Activated CD8-positive, alpha-beta memory T cell treated with anti-CD3 and anti-CD28 coated beads for 48 hours (primary cell): ENCODE measurements at regions not wholly inside any gene's neighbourhood (a gene's known extent, or its start where the extent isn't known, plus 50 kb on each side); places are given as distances from the start of the nearest gene placed in this dataset.
"Not testable (repeated sequence)": the region's sequence is repeated elsewhere in the genome, so short reads cannot be mapped to it uniquely, and the experiment has no call there.

Source experiments
- DNase-seq, 3 experiments: peaks; one replicate each; pipeline ENCODE4 v3.0.0-alpha.2; 2020; ENCODE audit warnings: low read depth in 2 of 3, low spot score in 2 of 3

DNA sequence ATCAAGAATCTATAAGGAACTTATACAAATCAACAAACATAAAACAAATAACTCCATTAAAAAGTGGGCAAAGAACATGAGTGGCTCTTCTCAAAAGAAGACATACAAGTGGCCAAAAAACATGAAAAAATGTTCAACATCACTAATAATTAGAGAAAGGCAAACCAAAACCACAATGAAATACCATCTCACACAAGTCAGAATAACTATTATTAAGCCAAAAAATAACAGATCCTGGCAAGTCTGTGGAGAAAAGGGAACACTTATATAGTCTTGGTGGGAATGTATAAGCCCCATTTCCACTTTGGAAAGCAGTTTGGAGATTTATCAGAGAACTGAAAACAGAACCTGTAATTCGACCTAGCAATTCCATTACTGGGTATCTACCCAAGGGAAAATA lies 921.0 kb downstream of the KCNA4 start:
- no peak for DNase-seq

DNA sequence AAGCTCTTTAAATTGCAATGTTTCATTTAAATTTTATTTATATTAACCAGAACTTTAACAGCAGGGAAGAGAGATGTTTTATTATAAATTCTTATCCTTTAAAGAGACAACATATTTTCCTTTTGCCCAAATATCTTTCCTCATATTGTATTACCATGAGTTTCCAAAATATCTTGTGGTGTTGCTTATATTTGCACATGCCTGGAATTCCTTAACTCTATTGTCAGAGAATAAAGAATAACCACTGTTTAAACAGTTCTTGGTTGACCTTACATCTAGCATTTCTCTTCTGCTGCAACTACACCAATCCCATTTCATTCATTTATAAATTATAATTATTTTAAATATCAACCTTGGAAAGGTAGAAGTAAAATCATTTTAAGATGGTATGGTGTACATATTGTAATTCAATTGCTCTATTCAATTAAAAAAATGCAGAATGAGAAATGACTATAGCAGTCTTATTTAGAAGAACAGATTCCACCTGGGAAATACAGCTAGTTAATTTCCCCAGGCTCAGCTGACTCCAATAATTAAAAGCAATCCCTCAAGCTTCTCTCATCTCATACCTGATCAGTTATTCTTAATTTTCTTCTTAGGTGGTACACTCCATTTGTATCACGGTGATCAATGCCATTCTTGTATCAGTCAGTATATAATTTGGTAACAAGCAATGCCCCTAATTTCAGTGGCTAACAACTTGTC lies 923.3 kb downstream of the KCNA4 start:
- no peak for DNase-seq

DNA sequence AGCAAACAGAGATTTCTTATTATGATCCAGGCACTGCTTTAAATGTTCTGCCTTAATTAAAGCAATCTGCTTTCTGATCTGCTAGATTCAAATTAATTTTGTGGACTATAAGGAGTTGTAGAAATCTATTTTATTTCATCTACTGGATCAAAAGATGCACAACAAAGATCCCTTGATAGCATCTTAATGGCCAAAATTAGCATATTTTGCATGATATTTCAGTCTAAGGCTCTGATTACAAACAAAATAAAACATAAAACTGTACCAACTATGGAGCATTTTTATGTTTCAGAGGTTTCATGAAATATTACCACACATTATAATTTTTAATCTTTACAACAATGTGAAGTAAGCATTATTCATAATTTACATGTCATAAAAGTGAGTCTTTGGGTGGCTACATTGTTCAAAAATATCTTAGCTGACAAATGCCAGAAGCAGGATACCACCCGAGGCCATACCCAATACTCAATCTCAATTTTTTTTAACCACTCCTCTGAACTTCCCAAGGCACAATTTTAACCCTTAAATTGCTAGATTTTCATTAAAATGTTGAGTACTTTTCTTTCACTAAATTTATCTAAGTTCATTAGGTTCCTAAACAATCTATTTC lies 929.5 kb downstream of the KCNA4 start:
- no peak for DNase-seq

DNA sequence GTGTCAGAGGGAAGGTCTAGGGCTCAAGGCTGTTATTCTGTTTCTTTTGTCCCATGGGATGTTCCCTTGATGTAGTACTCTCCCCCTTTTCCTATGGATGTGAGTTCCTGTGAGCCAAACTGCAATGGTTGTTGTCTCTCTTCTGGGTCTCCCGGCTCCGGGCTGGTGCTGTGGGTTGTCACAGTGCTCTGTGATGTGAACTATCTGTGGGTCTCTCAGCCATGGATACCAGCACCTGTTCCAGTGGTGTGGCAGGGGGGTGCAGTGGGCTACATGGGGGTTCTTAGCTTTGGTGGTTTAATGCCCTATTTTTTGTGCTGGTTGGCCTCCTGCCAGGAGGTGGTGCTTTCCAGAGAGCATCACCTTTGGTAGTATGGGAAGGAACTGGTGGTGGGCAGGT lies 941.1 kb downstream of the KCNA4 start:
- DNase-seq, result no peak

DNA sequence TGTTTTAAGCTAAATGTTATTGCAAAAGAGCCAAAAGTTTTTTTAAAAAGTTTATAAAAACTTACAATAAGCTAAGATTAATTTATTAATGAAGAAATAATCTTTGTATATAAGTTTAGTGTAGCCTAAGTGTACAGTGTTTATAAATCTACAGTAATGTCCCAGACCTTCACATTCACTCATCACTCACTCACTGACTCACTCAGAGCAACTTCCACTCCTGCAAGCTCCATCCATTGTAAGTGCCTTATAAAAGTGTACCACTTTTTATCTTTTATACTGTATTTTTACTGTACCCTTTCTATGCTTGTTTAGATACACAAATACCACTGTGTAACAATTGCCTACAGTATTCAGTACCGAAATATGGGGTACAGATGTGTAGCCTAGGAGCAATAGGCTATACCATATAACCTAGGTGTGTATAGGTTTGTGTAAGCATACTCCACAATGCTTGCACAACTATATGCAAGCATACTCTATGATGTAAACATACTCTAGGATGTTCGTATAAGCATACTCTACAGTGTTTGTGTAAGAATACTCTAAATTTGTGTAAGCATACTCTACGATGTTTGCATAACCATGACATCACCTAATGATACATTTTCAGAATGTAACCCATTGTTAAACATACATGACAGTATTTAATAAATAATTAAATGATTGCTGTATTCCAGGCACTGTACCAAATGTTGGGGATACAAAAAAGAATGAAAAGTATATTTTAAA lies 953.0 kb downstream of the KCNA4 start:
- no peak for DNase-seq

DNA sequence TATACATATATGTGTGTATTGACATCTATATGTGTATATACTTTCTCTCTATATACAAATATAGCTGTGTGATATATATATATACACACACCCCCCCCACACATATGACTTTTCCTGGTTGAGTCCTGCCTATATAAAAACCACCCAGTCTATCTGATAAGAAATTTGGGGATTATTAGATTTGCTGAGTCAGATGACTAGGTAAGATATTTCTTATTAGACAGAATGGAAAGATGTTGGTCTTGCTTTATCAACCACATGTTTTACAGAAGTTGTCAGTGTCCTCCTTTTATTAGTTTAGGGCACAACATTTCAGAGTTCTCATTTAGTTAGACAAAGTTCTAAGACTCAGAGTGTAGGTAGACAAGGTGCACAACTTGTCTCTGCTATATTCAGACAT lies 953.3 kb downstream of the METTL15 start:
- no peak for DNase-seq

DNA sequence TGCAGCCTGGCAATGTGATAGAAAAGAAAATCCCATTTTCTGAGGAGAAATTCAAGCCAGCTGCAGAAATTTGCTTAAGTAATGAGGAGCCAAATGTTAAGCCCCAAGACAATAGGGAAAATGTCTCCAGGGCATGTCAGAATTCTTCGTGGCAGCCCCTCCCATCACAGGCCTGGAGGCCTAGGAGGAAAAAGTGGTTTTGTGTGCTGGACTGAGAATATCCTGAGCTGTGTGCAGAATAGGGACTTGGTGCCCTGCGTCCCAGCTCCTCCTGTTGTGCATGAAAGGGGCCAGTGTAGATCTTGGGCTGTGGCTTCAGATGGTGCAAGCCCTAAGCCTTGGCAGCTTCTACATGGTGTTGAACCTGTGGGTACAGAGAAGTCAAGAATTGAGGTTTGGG lies 948.3 kb downstream of the METTL15 start:
- not testable (repeated sequence) for DNase-seq

DNA sequence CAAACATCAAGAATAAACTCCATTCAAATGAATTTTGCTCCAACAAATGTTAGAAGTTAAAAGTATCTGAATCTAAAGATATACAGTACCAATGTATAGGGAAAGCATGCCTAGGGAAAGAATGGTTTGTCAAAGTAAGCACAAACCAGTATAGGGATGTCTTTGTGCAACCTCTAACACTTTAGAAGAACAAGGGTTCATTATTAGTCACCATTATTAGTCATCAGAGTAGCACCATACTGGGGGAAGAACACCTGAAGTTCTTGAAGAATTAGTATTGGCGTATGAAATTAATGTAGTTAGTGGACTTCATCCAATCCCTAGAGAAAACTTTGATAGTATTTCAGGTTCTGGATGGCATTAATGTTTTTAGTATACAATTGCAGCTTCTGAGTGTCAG lies 943.7 kb downstream of the METTL15 start:
- DNase-seq, result no peak

DNA sequence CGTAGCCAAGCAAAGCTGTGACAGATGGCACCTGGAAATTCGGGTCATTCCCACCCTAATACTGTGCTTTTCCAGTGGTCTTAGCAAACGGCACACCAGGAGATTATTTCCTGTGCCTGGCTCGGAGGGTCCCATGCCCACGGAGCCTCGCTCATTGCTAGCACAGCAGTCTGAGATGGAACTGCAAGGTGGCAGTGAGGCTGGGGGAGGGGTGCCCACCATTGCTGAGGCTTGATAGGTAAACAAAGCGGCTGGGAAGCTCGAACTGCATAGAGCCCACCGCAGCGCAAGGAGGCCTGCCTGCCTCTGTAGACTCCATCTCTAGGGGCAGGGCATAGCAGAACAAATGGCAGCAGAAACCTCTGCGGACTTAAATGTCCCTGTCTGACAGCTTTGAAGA lies 942.8 kb downstream of the METTL15 start:
- DNase-seq, result not testable (repeated sequence)

DNA sequence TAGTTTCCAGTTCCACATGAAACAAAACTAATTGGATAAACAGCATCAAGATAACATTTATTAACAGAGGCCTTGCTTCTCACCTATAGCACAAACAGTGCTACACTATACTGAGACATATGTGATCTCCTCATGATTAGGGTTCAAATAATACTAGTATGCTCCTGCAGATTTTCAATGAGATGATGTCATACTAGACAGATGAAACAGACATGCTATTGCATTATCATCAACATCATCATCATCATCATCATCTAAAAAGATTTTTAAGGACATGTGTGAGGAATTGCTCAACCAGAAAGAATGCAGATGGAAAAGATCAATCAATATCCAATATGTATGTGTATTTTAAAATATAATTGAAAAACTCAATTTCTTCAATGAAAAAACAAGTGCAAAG lies 932.3 kb downstream of the METTL15 start:
- DNase-seq, result no peak

DNA sequence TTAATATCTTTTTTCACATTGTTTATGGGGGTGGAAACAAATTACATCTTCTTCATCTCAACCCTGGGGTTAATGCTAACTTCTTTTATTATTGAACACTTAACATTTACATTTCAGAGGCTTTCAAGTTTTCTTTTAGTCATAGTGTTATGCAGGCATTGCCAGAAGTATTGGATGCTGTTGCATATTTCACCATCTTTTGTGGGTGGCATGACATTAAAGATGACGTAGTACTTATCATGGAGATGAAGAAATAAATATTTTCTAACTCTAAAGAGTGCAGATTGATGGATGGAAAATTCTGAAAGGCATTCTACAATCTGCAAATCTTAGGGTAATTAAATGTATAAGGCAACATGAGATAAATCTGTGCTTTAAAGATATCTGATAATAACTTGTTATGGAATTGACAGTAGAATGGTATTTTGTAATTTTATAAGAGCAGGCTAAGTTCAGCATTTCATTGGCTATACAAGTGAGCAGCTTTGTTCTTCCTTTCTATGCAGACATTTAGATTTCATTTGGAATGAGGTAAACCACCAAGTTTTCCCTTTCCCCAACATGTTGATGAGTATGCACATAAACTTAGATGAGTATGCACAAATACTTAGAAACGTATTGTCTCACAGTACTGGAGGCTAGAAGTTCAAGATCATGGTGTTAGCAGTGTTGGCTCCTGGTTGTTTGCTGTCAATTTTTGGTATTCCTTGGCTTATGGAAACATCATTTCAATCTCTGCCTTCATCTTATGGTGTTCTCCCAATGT lies 924.4 kb downstream of the METTL15 start:
- DNase-seq, result no peak

DNA sequence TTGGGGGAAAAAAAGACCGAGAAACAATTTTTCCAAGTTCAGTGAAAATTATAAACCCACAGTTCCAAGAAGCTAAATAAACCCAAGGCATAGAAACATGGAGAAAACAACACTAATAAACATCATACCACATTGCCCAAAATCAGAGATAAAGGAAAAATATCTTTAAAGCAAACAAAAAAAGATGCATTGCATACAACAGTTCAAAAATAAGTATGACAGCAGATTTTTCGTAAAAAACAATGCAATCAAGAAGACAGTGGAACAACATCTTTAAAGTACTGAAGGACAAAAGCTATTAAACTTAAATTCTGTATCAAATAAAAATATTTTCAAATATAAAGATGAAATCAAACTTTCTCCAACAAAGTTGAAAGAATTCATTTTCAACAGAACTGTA lies 921.3 kb downstream of the METTL15 start:
- no peak for DNase-seq

DNA sequence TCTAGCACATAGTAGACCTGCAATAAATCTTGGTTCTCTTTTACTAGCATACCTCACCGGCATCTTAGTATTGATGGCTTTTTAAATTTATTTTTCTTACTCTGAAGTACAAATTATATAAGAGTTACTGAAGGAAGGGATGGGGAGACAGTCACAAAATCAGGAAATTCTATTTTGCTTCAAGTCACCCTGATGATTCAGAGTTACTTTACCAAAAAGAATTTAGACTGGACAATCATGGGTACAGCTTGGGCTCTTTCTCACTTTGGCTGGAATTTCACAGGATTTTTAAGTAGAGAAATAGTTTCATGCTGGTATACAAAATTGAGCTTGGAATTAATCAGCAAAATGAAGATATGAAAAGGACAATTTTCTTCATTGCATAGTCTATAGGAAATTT lies 919.2 kb downstream of the METTL15 start:
- no peak for DNase-seq

DNA sequence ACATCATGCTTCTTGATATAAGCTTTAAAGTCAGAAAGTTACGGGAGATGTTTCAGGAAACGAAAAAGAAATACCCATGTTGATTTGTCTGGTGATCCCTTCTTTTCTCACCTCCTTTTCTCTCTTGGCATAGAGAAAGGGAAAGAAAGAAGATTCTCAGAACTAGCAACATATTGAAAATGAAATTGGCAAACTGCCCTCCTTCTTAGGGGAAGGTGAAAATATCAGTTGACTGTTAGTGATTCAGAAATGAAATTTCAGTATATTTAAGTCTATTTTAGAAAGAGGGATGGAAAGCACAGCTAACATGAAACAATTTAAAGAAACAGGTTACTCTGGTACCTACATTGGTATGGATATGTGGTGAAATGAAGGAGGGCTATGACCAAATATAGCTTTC lies 918.1 kb downstream of the METTL15 start:
- no peak for DNase-seq

DNA sequence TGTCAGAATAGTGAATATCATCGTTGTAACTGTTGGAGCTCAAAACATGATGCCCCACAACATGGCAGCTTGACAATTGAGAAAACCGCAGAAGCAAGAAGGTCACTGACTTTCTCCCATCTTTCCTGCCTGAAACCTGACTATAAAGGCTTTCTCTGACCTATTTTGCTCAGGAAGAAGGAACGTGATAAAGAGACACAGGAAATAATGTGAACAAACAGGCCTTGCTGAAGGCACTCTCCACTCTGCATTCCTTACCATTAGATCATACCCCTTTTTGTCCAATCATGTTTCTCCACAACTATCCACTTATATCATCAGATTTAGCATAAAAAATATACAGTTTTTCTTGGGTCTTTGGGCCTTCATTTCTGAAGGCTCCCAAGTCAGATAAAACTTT lies 916.8 kb downstream of the METTL15 start:
- DNase-seq, result no peak

DNA sequence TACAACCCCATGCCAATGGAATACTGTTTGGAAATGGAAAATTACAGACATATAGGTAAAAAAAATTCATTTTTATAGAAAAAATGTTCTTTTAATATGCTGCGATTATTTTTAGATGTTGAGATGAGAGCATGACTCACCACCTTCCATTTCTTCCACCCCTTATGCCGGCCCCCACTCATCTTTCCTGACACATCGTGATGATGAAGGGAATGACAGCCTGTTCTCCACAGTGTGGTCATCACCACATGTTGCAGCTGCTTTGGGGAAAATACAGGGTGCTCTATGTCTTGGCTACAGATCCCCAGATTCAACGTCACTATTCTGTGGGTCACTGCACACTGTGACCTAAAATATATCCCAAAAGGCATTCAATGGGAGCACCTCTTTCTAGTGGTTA lies 916.2 kb downstream of the METTL15 start:
- no peak for DNase-seq

DNA sequence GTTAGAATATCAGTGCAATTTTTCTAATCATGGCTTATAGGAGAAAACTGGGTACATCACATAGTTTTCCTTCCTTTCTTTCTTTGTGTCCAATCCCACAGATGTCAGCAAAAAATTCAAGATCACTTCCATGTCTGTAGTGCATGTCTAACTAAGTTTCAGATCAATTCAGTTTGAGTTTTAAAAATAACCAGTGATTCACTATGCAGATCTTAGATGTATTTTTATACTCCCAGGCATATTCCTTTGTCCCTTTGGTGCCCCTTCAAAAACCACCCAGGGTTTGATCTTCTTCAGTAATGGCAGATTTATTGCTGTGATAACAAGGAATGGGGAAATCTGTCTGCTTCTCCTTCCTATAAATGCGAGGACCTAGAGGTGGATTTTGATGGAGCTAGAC lies 915.6 kb downstream of the METTL15 start:
- no peak for DNase-seq

DNA sequence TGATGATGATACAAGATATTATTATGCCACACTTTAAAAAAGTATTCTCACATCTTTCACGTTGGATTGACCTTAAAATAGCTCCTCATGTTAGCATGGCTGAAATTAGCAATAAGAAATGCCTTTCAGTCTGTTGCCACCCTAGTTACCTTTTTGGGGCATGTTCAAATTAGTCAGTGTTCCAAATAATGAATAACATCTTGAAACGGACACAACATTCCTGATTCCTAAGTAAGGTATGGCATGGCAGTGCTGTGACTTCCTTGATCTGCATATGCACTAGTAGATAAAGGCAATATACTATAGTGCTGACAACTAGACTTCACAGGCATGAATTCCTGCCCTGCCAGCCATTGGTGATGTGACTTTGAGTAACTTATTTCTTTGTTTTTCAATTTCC lies 914.5 kb downstream of the METTL15 start:
- no peak for DNase-seq

DNA sequence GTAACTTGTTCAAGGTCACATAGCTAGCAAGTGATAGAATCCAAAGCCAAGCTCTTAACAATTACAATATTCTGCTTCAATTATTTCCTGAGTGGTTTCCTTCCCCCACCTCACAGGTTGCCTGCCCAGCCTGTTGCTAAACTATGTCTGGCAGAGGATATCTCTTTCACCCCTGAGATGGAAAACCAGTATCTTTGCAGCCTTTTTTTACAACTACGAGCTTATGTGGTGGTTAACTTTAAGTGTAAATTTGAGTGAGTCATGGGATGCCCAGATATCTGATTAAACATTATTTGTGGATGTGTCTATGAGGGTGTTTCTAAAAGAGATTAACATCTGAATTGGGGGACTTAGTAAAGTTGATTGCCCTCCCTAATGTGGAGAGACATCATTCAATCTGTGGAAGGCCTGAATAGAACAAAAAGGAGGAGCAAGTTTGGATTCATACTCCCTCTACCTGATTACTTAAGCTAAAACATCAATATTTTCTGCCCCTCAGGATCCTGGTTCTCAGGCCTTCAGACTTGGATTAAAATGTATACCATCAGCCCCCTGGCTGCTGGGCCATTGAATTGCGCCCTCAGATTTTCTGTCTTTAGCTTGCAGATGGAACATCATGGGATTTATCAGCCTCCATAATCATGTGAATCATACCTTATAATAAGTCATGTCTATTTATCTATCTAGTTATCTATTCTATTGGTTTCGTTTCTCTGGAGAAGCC lies 911.9 kb downstream of the METTL15 start:
- no peak for DNase-seq

DNA sequence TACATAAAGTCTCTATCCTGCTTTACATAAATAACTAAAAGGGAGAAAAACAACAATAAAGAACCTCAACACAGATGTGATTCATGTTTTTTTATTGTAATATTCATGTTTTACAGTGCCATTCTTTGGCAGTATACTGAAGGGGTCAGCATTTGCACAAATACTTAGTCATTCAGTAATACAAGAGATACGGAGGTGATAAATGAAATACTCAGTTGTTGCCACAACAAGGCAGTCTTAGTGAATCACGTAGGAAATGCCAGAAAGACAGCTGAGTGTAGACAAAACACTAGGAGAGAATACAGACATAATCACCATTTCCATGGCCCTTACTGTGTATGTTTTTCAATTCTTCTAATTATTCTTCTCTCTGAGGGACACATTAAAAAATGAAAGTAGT lies 910.4 kb downstream of the METTL15 start:
- DNase-seq, result no peak

DNA sequence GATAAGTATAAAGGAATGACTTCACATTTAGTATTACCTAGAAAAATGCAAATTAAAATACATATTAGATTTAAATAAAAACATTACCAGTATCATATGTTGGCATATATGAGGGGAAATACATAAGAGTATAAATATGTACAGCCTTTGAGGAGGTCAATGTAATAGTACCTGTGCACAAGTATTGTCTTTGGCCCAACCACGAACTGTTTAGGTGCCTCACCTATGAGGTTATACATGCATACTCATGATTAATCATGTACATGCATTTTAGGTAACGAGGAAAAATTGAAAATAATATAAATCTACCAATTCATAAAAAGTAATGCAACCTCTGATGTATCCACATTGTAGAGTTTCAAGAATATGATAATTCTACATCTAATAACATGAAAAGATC lies 909.8 kb downstream of the METTL15 start:
- no peak for DNase-seq
